ENCODE measurements at regions not wholly inside any gene's neighbourhood (a gene's known extent, or its start where the extent isn't known, plus 50 kb on each side); places are given as distances from the start of the nearest gene placed in this dataset.

DNA sequence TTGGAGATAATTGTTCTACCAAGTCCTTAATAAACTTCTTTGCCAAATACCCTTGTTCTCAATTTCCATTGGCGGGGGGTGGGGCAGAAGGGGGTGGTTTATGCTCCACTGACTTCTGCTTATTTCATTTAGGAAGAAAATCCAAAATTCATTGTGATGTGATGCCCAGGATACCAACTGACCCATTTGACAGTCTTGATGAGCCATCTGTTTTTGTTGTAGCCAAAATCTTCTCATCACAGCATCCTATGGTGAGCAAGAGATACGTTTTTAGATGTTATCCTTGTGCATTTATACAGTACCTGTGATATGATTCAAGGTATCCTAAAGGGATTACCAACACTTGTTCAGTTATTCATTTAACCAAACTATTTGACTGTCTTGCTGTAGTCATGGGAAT lies 108.5 kb upstream of the BMP5 start:
- Mint-ChIP-seq H3K36me3 (peaks cover 7% of the 10 kb centered on the region), H3K9me3 (peaks cover 17% of the 10 kb centered on the region), H3K27me3 (ENCODE audit: low read depth) (no peaks in the 10 kb centered on the region), H3K4me1 (peaks cover 23% of the 10 kb centered on the region), H3K27ac (no peak overlapping the region), H3K4me3 (no peak overlapping the region)
- CTCF ChIA-PET, result no interaction called here
- ATAC-seq (no peak), DNase-seq (ENCODE audit: low spot score) (no peak)
- POLR2A ChIA-PET, result no interaction called here
- TF ChIP-seq, protein P1, sequence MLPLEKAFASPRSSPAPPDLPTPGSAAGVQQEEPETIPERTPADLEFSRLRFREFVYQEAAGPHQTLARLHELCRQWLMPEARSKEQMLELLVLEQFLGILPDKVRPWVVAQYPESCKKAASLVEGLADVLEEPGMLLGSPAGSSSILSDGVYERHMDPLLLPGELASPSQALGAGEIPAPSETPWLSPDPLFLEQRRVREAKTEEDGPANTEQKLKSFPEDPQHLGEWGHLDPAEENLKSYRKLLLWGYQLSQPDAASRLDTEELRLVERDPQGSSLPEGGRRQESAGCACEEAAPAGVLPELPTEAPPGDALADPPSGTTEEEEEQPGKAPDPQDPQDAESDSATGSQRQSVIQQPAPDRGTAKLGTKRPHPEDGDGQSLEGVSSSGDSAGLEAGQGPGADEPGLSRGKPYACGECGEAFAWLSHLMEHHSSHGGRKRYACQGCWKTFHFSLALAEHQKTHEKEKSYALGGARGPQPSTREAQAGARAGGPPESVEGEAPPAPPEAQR (CRISPR knock-in tag; IDR thresholded peaks at IDR 0.05), result no peak
- TF ChIP-seq NFE2L1 (CRISPR knock-in tag; IDR thresholded peaks at IDR 0.05) (no peak), SOX15 (CRISPR knock-in tag; IDR thresholded peaks at IDR 0.05) (no peak)
- TF ChIP-seq, protein P2, sequence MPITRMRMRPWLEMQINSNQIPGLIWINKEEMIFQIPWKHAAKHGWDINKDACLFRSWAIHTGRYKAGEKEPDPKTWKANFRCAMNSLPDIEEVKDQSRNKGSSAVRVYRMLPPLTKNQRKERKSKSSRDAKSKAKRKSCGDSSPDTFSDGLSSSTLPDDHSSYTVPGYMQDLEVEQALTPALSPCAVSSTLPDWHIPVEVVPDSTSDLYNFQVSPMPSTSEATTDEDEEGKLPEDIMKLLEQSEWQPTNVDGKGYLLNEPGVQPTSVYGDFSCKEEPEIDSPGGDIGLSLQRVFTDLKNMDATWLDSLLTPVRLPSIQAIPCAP (CRISPR knock-in tag; IDR thresholded peaks at IDR 0.05), result no peak

DNA sequence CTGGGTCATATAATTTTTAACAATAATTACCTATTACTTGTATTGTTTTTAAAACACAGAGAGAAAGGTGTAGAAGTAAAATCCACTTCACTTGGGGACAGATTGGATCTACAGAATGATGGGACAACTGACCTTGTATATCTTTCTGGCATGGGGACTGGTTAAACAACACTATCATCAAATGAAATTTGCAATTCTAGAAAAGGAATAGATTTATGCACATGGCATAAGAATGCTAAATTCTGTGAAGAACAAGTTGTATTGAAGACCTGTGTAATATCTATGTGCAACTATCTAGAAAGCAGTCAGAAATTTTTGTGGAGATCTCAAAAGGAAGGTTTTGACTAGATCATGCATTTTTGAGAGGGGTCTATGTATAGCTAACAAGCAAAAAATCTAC lies 106.3 kb upstream of the BMP5 start:
- ATAC-seq (no peak), DNase-seq (ENCODE audit: low spot score) (no peak)
- H3K27me3 Mint-ChIP-seq (ENCODE audit: low read depth), result no peaks in the 10 kb centered on the region
- H3K27ac Mint-ChIP-seq, result no peak overlapping the region
- peaks cover 23% of the 10 kb centered on the region for H3K4me1 Mint-ChIP-seq
- ChIA-PET POLR2A (no interaction called here), CTCF (interaction anchor here (1.0 to 1.8 kb wide), 3 partner anchors 72 to 311 kb away, joined by 3 to 17 read pairs (median 15); no protein-coding TSS in a partner anchor)
- no peak overlapping the region for H3K4me3 Mint-ChIP-seq
- TF ChIP-seq FOXP1 (CRISPR knock-in tag; IDR thresholded peaks at IDR 0.05; ENCODE audit: borderline replicate concordance), result no peak
- no peak for TF ChIP-seq CREB1 (CRISPR knock-in tag; IDR thresholded peaks at IDR 0.05)
- no peak for TF ChIP-seq SP1 (CRISPR knock-in tag; conservative IDR thresholded peaks at IDR 0.05)
- TF ChIP-seq MYBL2 (CRISPR knock-in tag; IDR thresholded peaks at IDR 0.05), result no peak
- no peak for TF ChIP-seq FOXK1 (CRISPR knock-in tag; IDR thresholded peaks at IDR 0.05)
- TF ChIP-seq NR3C1 (CRISPR knock-in tag; conservative IDR thresholded peaks at IDR 0.05; ENCODE audit: low read depth), result no peak
- TF ChIP-seq OVOL2 (CRISPR knock-in tag; IDR thresholded peaks at IDR 0.05; ENCODE audit: borderline replicate concordance), result no peak
- no peak for TF ChIP-seq GRHL2 (CRISPR knock-in tag; IDR thresholded peaks at IDR 0.05; ENCODE audit: insufficient replicate concordance, severe bottlenecking)
- TF ChIP-seq, protein P3, sequence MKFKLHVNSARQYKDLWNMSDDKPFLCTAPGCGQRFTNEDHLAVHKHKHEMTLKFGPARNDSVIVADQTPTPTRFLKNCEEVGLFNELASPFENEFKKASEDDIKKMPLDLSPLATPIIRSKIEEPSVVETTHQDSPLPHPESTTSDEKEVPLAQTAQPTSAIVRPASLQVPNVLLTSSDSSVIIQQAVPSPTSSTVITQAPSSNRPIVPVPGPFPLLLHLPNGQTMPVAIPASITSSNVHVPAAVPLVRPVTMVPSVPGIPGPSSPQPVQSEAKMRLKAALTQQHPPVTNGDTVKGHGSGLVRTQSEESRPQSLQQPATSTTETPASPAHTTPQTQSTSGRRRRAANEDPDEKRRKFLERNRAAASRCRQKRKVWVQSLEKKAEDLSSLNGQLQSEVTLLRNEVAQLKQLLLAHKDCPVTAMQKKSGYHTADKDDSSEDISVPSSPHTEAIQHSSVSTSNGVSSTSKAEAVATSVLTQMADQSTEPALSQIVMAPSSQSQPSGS (CRISPR knock-in tag; IDR thresholded peaks at IDR 0.05; ENCODE audit: borderline replicate concordance, low read depth), result no peak
- no peak for TF ChIP-seq CBFB (CRISPR knock-in tag; IDR thresholded peaks at IDR 0.05; ENCODE audit: low read depth)
- peaks cover 7% of the 10 kb centered on the region for H3K36me3 Mint-ChIP-seq
- peaks cover 17% of the 10 kb centered on the region for H3K9me3 Mint-ChIP-seq

DNA sequence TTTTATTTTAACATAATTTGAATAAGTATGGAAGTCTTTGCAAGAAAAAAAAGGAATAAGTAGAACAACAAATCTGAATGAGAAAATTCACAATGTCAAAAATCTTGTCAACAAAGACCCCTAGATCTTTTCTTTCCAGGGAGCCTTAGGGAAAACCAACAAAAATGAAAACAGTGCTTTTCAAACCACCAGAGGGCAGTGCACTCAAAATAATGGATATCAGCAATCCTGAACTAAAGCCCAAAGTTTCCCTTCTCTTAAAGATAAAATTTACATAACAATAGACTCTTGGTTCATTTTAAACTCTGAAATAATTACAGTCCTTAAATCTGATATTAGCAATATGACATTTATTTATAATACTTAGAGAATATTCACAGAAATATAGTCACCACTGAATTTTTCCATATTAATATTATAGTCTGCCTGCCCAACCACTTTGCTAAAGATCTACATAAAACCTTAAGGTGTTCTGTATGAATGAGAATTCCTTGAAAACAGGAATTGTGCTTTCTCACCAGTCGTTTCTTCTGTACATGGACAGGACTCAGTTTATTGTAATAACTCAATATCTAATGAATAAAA lies 105.3 kb upstream of the BMP5 start:
- peaks cover 7% of the 10 kb centered on the region for H3K36me3 Mint-ChIP-seq
- peak; percentile 50; the same call in 1 of the 2 replicates for ATAC-seq
- ChIA-PET CTCF (interaction anchor here (1.0 to 2.9 kb wide), 3 partner anchors 73 to 312 kb away, joined by 3 to 17 read pairs (median 8); no protein-coding TSS in a partner anchor), POLR2A (no interaction called here)
- TF ChIP-seq, protein P4, sequence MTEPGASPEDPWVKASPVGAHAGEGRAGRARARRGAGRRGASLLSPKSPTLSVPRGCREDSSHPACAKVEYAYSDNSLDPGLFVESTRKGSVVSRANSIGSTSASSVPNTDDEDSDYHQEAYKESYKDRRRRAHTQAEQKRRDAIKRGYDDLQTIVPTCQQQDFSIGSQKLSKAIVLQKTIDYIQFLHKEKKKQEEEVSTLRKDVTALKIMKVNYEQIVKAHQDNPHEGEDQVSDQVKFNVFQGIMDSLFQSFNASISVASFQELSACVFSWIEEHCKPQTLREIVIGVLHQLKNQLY (CRISPR knock-in tag; IDR thresholded peaks at IDR 0.05), result no peak
- TF ChIP-seq, protein P5, sequence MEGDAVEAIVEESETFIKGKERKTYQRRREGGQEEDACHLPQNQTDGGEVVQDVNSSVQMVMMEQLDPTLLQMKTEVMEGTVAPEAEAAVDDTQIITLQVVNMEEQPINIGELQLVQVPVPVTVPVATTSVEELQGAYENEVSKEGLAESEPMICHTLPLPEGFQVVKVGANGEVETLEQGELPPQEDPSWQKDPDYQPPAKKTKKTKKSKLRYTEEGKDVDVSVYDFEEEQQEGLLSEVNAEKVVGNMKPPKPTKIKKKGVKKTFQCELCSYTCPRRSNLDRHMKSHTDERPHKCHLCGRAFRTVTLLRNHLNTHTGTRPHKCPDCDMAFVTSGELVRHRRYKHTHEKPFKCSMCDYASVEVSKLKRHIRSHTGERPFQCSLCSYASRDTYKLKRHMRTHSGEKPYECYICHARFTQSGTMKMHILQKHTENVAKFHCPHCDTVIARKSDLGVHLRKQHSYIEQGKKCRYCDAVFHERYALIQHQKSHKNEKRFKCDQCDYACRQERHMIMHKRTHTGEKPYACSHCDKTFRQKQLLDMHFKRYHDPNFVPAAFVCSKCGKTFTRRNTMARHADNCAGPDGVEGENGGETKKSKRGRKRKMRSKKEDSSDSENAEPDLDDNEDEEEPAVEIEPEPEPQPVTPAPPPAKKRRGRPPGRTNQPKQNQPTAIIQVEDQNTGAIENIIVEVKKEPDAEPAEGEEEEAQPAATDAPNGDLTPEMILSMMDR (IDR thresholded peaks at IDR 0.05), result peak; percentile 56; the same call in 1 of the 2 replicates
- H3K9me3 Mint-ChIP-seq, result peaks cover 14% of the 10 kb centered on the region
- peaks cover 23% of the 10 kb centered on the region for H3K4me1 Mint-ChIP-seq
- no peak for DNase-seq (ENCODE audit: low spot score)
- no peak overlapping the region for H3K27ac Mint-ChIP-seq
- H3K27me3 Mint-ChIP-seq (ENCODE audit: low read depth), result no peaks in the 10 kb centered on the region
- H3K4me3 Mint-ChIP-seq, result no peak overlapping the region

Data from WTC11 (cell line).